CD14-positive monocyte (primary cell): ENCODE measurements at regions not wholly inside any gene's neighbourhood (a gene's known extent, or its start where the extent isn't known, plus 50 kb on each side); places are given as distances from the start of the nearest gene placed in this dataset.
A peak's percentile ranks its signal among the peaks of the same experiment; 100 is the strongest.

Experiments
- DNase-seq, 3 donors: peaks; one replicate each; pipeline ENCODE4 v3.0.0-alpha.2; 2011 to 2022
- H2AFZ ChIP-seq: 2 replicates; pipeline ENCODE4 v1.6.0; 2012; ENCODE audit warnings: mild to moderate bottlenecking, low read depth, low read length, inconsistent platforms; ENCODE audit not compliant: insufficient read depth, poor library complexity, severe bottlenecking
- H3K27ac ChIP-seq, 2 donors: 1 replicate in 1 of 2; 2 replicates in 1 of 2; pipeline ENCODE4 v1.5.1; 2012 to 2013; ENCODE audit warnings: low read length in 2 of 2, control low read depth in 1 of 2, inconsistent platforms in 1 of 2, low read depth in 1 of 2, mild to moderate bottlenecking in 1 of 2
- H3K27me3 ChIP-seq, 2 donors: one replicate each; pipeline versions ENCODE4 v1.6.0 to v1.6.1; 2011 to 2013; ENCODE audit warnings: low read length in 2 of 2; ENCODE audit not compliant: control insufficient read depth in 2 of 2, insufficient read depth in 2 of 2
- H3K36me3 ChIP-seq, 2 donors: replicated peaks in 1 of 2; 1 replicate in 1 of 2; 2 replicates in 1 of 2; pipeline versions ENCODE4 v1.5.1 to v1.6.1; 2012 to 2013; ENCODE audit warnings: low read length in 2 of 2, control low read depth in 1 of 2, inconsistent platforms in 1 of 2, mild to moderate bottlenecking in 1 of 2; ENCODE audit not compliant: insufficient read depth in 2 of 2, control insufficient read depth in 1 of 2
- H3K4me1 ChIP-seq, 2 donors: 1 replicate in 1 of 2; 2 replicates in 1 of 2; pipeline versions ENCODE4 v1.5.1 to v1.6.1; 2012 to 2013; ENCODE audit warnings: low read length in 2 of 2, control low read depth in 1 of 2, inconsistent platforms in 1 of 2, mild to moderate bottlenecking in 1 of 2, moderate library complexity in 1 of 2; ENCODE audit not compliant: insufficient read depth in 2 of 2, control insufficient read depth in 1 of 2
- H3K4me2 ChIP-seq: replicated peaks from 2 replicates; pipeline ENCODE3; 2012; ENCODE audit warnings: low read length, moderate library complexity, mild to moderate bottlenecking; ENCODE audit not compliant: poor library complexity, severe bottlenecking; ENCODE audit errors: extremely low read depth
- H3K4me3 ChIP-seq, 3 experiments: fragments of 200-600 bp in 1 of 3; sonication (generic) in 1 of 3; replicated peaks in 1 of 3; 1 replicate in 2 of 3; 2 replicates in 1 of 3; pipeline ENCODE4 v1.5.1; 2011 to 2013; ENCODE audit warnings: low read length in 3 of 3, mild to moderate bottlenecking in 3 of 3, control low read depth in 2 of 3, low read depth in 2 of 3, inconsistent platforms in 1 of 3, moderate library complexity in 1 of 3
- H3K79me2 ChIP-seq: 2 replicates; pipeline ENCODE4 v1.6.0; 2012; ENCODE audit warnings: mild to moderate bottlenecking, control low read depth, inconsistent platforms, low read length, moderate library complexity; ENCODE audit not compliant: insufficient read depth
- H3K9ac ChIP-seq: 2 replicates; pipeline ENCODE4 v1.6.0; 2017; ENCODE audit warnings: low read length, mild to moderate bottlenecking; ENCODE audit not compliant: insufficient read depth, poor library complexity, severe bottlenecking
- H3K9me3 ChIP-seq, 2 donors: replicated peaks in 1 of 2; 1 replicate in 1 of 2; 2 replicates in 1 of 2; pipeline versions ENCODE4 v1.5.1 to v1.6.1; 2012 to 2013; ENCODE audit warnings: low read length in 2 of 2, control low read depth in 1 of 2; ENCODE audit not compliant: control insufficient read depth in 1 of 2, insufficient read depth in 1 of 2
- H4K20me1 ChIP-seq: 2 replicates; pipeline ENCODE4 v1.6.0; 2012; ENCODE audit warnings: mild to moderate bottlenecking, low read length, control low read depth, moderate library complexity; ENCODE audit not compliant: insufficient read depth
- H3K27ac Mint-ChIP-seq, 7 donors: one replicate each; pipeline ENCODE4 v1.8.0; 2020; ENCODE audit warnings: mild to moderate bottlenecking in 7 of 7, mixed read lengths in 7 of 7, moderate library complexity in 6 of 7, inconsistent platforms in 2 of 7
- H3K27me3 Mint-ChIP-seq, 3 donors: one replicate each; pipeline ENCODE4 v1.8.0; 2021 to 2022; ENCODE audit warnings: low read depth in 3 of 3, mild to moderate bottlenecking in 3 of 3, mixed read lengths in 3 of 3, moderate library complexity in 3 of 3, inconsistent platforms in 1 of 3
- H3K36me3 Mint-ChIP-seq, 2 donors: one replicate each; pipeline ENCODE4 v1.8.0; 2020; ENCODE audit warnings: mixed read lengths in 2 of 2, inconsistent platforms in 1 of 2, mild to moderate bottlenecking in 1 of 2
- H3K4me1 Mint-ChIP-seq: one replicate; pipeline ENCODE4 v1.8.0; 2020; ENCODE audit warnings: mild to moderate bottlenecking, mixed read lengths
- H3K4me3 Mint-ChIP-seq, 2 donors: one replicate each; pipeline ENCODE4 v1.8.0; 2020; ENCODE audit warnings: mild to moderate bottlenecking in 2 of 2, mixed read lengths in 2 of 2, moderate library complexity in 1 of 2
- H3K9me3 Mint-ChIP-seq, 7 donors: one replicate each; pipeline ENCODE4 v1.8.0; 2020 to 2022; ENCODE audit warnings: mixed read lengths in 7 of 7, mild to moderate bottlenecking in 6 of 7, moderate library complexity in 6 of 7, inconsistent platforms in 2 of 7
- CTCF ChIP-seq: fragments of 200-600 bp; IDR thresholded peaks from one replicate; pipeline ENCODE4 v1.8.0; 2022; ENCODE audit warnings: antibody characterized with exemption, mild to moderate bottlenecking
- WGBS: methylation state at CpG from one replicate; pipeline ENCODE4 v1.1.5; 2013; ENCODE audit warnings: missing lambda C conversion rate; ENCODE audit not compliant: insufficient coverage; 5-methylcytosine and 5-hydroxymethylcytosine counted together
- intact Hi-C, 2 donors: fragments of 100-400 bp; cut with micrococcal nuclease; formaldehyde crosslinking; loops; one replicate each; pipeline versions ENCODE4 v1.15.0 to v1.15.1; 2023

GRCh38 chr5:111602817-111603445, 90.6 kb upstream of the STARD4 start:
- H3K9me3 ChIP-seq, result no peaks in the 10 kb centered on the region
- no peak overlapping the region for H3K4me3 ChIP-seq
- no peaks in the 10 kb centered on the region for H3K4me1 ChIP-seq
- H3K9me3 Mint-ChIP-seq, result peaks cover 0 to 4% (median 0%) of the 10 kb centered on the region in 7 donors
- H3K36me3 ChIP-seq, result no peaks in the 10 kb centered on the region
- no peaks in the 10 kb centered on the region for H3K36me3 Mint-ChIP-seq
- no peaks in the 10 kb centered on the region for H4K20me1 ChIP-seq
- WGBS, result no CpG with 5 or more reads among the region's 5 CpGs
- H3K4me3 Mint-ChIP-seq, result no peak overlapping the region
- peaks cover 0 to 6% (median 1%) of the 10 kb centered on the region in 3 donors for H3K27me3 Mint-ChIP-seq
- H3K4me1 Mint-ChIP-seq, result no peaks in the 10 kb centered on the region
- no peak overlapping the region for H2AFZ ChIP-seq
- no peak for TF ChIP-seq CTCF
- no peak overlapping the region for H3K4me2 ChIP-seq
- peak overlapping the region in 1 of 7 donors; percentile 5 for H3K27ac Mint-ChIP-seq
- H3K27ac ChIP-seq, result no peak overlapping the region
- H3K79me2 ChIP-seq, result no peaks in the 10 kb centered on the region
- no peak for DNase-seq
- no peak overlapping the region for H3K9ac ChIP-seq
- intact Hi-C loops, result no loop called here
- no peaks in the 10 kb centered on the region for H3K27me3 ChIP-seq

- Histone ChIP-seq H4K20me1 (no peaks in the 10 kb centered on the region), H3K36me3 (no peaks in the 10 kb centered on the region), H3K9me3 (peaks cover 12 to 18% of the 10 kb centered on the region in 2 donors), H3K4me1 (no peaks in the 10 kb centered on the region), H3K27me3 (no peaks in the 10 kb centered on the region), H2AFZ (no peak overlapping the region), H3K27ac (no peak overlapping the region), H3K79me2 (no peaks in the 10 kb centered on the region), H3K4me2 (no peak overlapping the region), H3K4me3 (no peak overlapping the region), H3K9ac (no peak overlapping the region)
- no peak for TF ChIP-seq CTCF
- WGBS, result no CpG with 5 or more reads among the region's 2 CpGs
- H3K27ac Mint-ChIP-seq, result no peak overlapping the region
- H3K9me3 Mint-ChIP-seq, result peaks cover 2 to 20% (median 12%) of the 10 kb centered on the region in 7 donors
- H3K4me1 Mint-ChIP-seq, result no peaks in the 10 kb centered on the region
- no peak for DNase-seq
- no peak overlapping the region for H3K4me3 Mint-ChIP-seq
- H3K27me3 Mint-ChIP-seq, result peaks cover 0 to 9% (median 1%) of the 10 kb centered on the region in 3 donors
- intact Hi-C loops, result no loop called here
- no peaks in the 10 kb centered on the region for H3K36me3 Mint-ChIP-seq
These were observed 86.7 kb upstream of the STARD4 start for GRCh38 chr5:111598996-111599395.
